Liver (tissue), 8 donors: ENCODE measurements at regions not wholly inside any gene's neighbourhood (a gene's known extent, or its start where the extent isn't known, plus 50 kb on each side); places are given as distances from the start of the nearest gene placed in this dataset.

ENCODE experiments used
- DNase-seq: peaks from one replicate; pipeline ENCODE4 v3.0.0-alpha.2; 2017; ENCODE audit warnings: low spot score
- H3K27ac ChIP-seq, 2 donors: one replicate each; pipeline ENCODE4 v1.7.0; 2013; ENCODE audit warnings: inconsistent platforms in 2 of 2, low read length in 2 of 2, control low read depth in 1 of 2, low read depth in 1 of 2, mild to moderate bottlenecking in 1 of 2
- H3K27me3 ChIP-seq, 4 donors: one replicate each; pipeline versions ENCODE4 v1.6.1 to v1.7.0; 2013; ENCODE audit warnings: low read length in 3 of 4, inconsistent platforms in 1 of 4, mild to moderate bottlenecking in 1 of 4, moderate library complexity in 1 of 4; ENCODE audit not compliant: control insufficient read depth in 4 of 4, insufficient read depth in 4 of 4
- H3K36me3 ChIP-seq, 4 donors: one replicate each; pipeline versions ENCODE4 v1.6.1 to v1.7.0; 2013; ENCODE audit warnings: low read length in 3 of 4, mild to moderate bottlenecking in 3 of 4, low read depth in 1 of 4, moderate library complexity in 1 of 4; ENCODE audit not compliant: control insufficient read depth in 4 of 4, insufficient read depth in 3 of 4
- H3K4me1 ChIP-seq, 4 donors: one replicate each; pipeline versions ENCODE4 v1.6.1 to v1.7.0; 2013; ENCODE audit warnings: low read length in 3 of 4, mild to moderate bottlenecking in 3 of 4, moderate library complexity in 1 of 4; ENCODE audit not compliant: control insufficient read depth in 4 of 4, insufficient read depth in 4 of 4
- H3K4me3 ChIP-seq, 3 donors: one replicate each; pipeline versions ENCODE4 v1.6.1 to v1.7.0; 2013; ENCODE audit warnings: low read length in 3 of 3, control low read depth in 1 of 3, low read depth in 1 of 3, mild to moderate bottlenecking in 1 of 3
- H3K9ac ChIP-seq, 2 donors: one replicate each; pipeline ENCODE4 v1.7.0; 2013; ENCODE audit warnings: low read length in 2 of 2, mild to moderate bottlenecking in 2 of 2, moderate library complexity in 2 of 2, control low read depth in 1 of 2, low read depth in 1 of 2
- H3K9me3 ChIP-seq, 4 donors: one replicate each; pipeline versions ENCODE4 v1.6.1 to v1.7.0; 2013; ENCODE audit warnings: low read length in 3 of 4; ENCODE audit not compliant: control insufficient read depth in 4 of 4
- EGR1 ChIP-seq, 2 donors: IDR thresholded peaks; 2 replicates each; pipeline ENCODE4 v1.6.1; 2016 to 2018; ENCODE audit warnings: antibody characterized with exemption in 2 of 2, low read depth in 2 of 2
- FOXA1 ChIP-seq: IDR thresholded peaks from 2 replicates; pipeline ENCODE4 v1.6.1; 2016; ENCODE audit warnings: antibody characterized with exemption
- FOXA2 ChIP-seq: IDR thresholded peaks from 2 replicates; pipeline ENCODE4 v1.6.1; 2016; ENCODE audit warnings: antibody characterized with exemption
- GABPA ChIP-seq, 2 donors: IDR thresholded peaks in 1 of 2; conservative IDR thresholded peaks in 1 of 2; 2 replicates each; pipeline ENCODE4 v1.6.1; 2016; ENCODE audit warnings: antibody characterized with exemption in 2 of 2, mild to moderate bottlenecking in 1 of 2, moderate library complexity in 1 of 2
- HNF4A ChIP-seq, 2 donors: conservative IDR thresholded peaks; 2 replicates each; pipeline ENCODE4 v1.6.1; 2016; ENCODE audit warnings: antibody characterized with exemption in 2 of 2, mild to moderate bottlenecking in 2 of 2
- HNF4G ChIP-seq: IDR thresholded peaks from 2 replicates; pipeline ENCODE4 v1.6.1; 2016; ENCODE audit warnings: antibody characterized with exemption
- JUND ChIP-seq, 2 donors: IDR thresholded peaks; 2 replicates each; pipeline ENCODE4 v1.6.1; 2016; ENCODE audit warnings: antibody characterized with exemption in 2 of 2
- NR2F2 ChIP-seq: IDR thresholded peaks from 2 replicates; pipeline ENCODE4 v1.6.1; 2016; ENCODE audit warnings: antibody characterized with exemption
- RAD21 ChIP-seq, 2 donors: IDR thresholded peaks; 2 replicates each; pipeline ENCODE4 v1.6.1; 2016; ENCODE audit warnings: antibody characterized with exemption in 2 of 2, mild to moderate bottlenecking in 2 of 2
- RXRA ChIP-seq, 2 donors: IDR thresholded peaks; 2 replicates each; pipeline ENCODE4 v1.6.1; 2017 to 2018; ENCODE audit warnings: antibody characterized with exemption in 2 of 2, mild to moderate bottlenecking in 1 of 2
- SP1 ChIP-seq: IDR thresholded peaks from 2 replicates; pipeline ENCODE4 v1.6.1; 2018; ENCODE audit warnings: antibody characterized with exemption, mild to moderate bottlenecking
- TAF1 ChIP-seq: conservative IDR thresholded peaks from 2 replicates; pipeline ENCODE4 v1.6.1; 2016; ENCODE audit warnings: antibody characterized with exemption, mild to moderate bottlenecking
- YY1 ChIP-seq: IDR thresholded peaks from 2 replicates; pipeline ENCODE4 v1.6.1; 2016; ENCODE audit warnings: antibody characterized with exemption, mild to moderate bottlenecking
- WGBS: extraction: QIAGEN DNeasy Blood & Tissue Kit; methylation state at CpG from one replicate; pipeline ENCODE4 v1.1.7; 2013; 5-methylcytosine and 5-hydroxymethylcytosine counted together
- TF ChIP-seq, protein P1 (sequence below): IDR thresholded peaks from 2 replicates; pipeline ENCODE4 v1.6.1; 2016; ENCODE audit warnings: antibody characterized with exemption
- TF ChIP-seq, protein P2 (sequence below): IDR thresholded peaks from 2 replicates; pipeline ENCODE4 v1.6.1; 2016; ENCODE audit warnings: antibody characterized with exemption
- TF ChIP-seq, protein P3 (sequence below): IDR thresholded peaks from 2 replicates; pipeline ENCODE4 v1.6.1; 2016; ENCODE audit warnings: antibody characterized with exemption
- TF ChIP-seq, protein P4 (sequence below): fragments of 150-350 bp; IDR thresholded peaks from 2 replicates; pipeline ENCODE4 v1.5.1; 2017; ENCODE audit warnings: improper control_type of control experiment, low read depth, low read length; ENCODE audit not compliant: missing input control
- donor health status: healthy.
- donor health status: healthy.
- donor health status: healthy.
- donor health status: healthy.
- donor health status: healthy.

DNA sequence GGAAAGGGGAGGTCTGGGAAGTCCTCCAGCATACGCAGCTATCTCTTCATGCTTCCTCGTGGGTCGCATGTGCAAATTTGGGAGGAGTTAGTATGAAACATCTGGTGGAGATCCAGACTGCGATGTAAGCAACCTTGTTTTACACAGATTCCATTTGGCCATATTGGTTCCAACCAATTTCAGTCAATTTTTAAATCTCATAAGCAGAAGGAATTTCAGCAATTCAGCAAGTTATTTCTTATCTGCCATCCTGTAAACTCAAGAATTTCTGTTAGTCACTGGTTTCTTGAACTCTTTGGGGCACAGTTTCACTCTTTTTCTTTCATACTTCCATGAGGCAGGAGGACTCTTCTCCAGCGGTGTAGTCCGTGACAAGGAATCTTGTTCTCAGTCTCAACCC lies 130.4 kb upstream of the CLINT1 start:
- Histone ChIP-seq H3K27me3 (no peaks in the 10 kb centered on the region), H3K4me1 (no peaks in the 10 kb centered on the region), H3K27ac (no peak overlapping the region), H3K36me3 (no peaks in the 10 kb centered on the region), H3K9ac (no peak overlapping the region), H3K9me3 (no peaks in the 10 kb centered on the region), H3K4me3 (no peak overlapping the region)
- no peak for DNase-seq
- WGBS = 87% methylated on average over 6 of the region's 6 CpGs
- no peak for TF ChIP-seq FOXA1
- TF ChIP-seq, protein P1, sequence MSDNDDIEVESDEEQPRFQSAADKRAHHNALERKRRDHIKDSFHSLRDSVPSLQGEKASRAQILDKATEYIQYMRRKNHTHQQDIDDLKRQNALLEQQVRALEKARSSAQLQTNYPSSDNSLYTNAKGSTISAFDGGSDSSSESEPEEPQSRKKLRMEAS = no peak
- TF ChIP-seq FOXA2 = no peak

DNA sequence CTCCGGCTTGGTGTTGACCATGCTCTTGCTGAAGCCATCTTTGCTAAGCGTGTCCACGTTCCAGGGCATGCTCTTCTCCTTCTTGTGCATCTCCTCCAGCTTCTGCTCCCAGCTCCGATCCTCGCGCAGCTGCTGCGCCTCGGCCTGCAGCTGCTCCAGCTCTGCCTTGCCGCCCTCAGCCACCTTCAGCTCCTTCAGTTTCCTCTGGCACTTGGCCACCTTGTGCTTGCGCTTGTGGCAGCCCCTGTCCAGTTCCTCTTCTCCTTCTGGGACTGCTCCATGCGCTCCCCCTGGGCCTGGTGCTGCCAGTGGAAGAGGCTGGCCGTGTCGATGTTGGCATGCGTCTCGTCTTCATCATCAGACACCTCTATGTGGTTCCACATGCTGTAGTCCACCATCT lies 128.3 kb upstream of the CLINT1 start:
- Histone ChIP-seq H3K27ac (no peak overlapping the region), H3K4me3 (no peak overlapping the region), H3K27me3 (no peaks in the 10 kb centered on the region), H3K9ac (no peak overlapping the region), H3K36me3 (no peaks in the 10 kb centered on the region), H3K4me1 (no peaks in the 10 kb centered on the region), H3K9me3 (no peaks in the 10 kb centered on the region)
- 96% methylated on average over 15 of the region's 15 CpGs for WGBS
- TF ChIP-seq EGR1 (IDR thresholded peaks at IDR 0.05; ENCODE audit: low read depth in 2 of 2) = no peak
- TF ChIP-seq HNF4A (conservative IDR thresholded peaks at IDR 0.05) = no peak
- TF ChIP-seq, protein P2, sequence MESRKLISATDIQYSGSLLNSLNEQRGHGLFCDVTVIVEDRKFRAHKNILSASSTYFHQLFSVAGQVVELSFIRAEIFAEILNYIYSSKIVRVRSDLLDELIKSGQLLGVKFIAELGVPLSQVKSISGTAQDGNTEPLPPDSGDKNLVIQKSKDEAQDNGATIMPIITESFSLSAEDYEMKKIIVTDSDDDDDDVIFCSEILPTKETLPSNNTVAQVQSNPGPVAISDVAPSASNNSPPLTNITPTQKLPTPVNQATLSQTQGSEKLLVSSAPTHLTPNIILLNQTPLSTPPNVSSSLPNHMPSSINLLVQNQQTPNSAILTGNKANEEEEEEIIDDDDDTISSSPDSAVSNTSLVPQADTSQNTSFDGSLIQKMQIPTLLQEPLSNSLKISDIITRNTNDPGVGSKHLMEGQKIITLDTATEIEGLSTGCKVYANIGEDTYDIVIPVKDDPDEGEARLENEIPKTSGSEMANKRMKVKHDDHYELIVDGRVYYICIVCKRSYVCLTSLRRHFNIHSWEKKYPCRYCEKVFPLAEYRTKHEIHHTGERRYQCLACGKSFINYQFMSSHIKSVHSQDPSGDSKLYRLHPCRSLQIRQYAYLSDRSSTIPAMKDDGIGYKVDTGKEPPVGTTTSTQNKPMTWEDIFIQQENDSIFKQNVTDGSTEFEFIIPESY = no peak
- no peak for TF ChIP-seq JUND (IDR thresholded peaks at IDR 0.05)
- TF ChIP-seq, protein P3, sequence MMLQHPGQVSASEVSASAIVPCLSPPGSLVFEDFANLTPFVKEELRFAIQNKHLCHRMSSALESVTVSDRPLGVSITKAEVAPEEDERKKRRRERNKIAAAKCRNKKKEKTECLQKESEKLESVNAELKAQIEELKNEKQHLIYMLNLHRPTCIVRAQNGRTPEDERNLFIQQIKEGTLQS = no peak
- no peak for TF ChIP-seq TAF1
- DNase-seq = no peak

DNA sequence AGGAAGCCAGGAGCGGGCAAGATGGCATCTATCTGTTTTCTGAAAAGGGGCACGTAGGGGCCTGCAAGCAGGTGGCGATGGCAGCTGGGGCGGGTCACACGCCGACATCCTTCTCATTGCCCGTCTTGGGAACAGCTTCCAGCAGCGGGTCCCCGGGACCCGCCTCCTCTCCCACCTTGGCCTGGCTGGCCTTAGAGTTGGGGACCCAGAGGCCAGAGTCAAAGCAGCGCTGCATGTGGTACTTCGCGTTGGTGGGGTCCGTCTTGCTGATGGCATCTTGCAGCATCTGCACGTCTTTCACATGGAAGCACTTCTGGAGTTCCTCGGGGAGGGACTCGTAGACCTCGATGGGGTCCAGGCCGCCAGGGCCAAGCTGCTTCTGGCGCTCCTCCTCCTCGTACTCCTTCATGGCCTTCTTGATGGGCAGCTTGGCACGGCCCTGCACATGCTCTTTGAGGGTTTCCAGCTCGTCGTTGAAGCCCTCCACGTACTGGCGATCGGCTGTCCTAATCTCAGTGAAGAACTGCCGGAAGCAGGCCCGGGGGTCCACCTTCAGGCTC lies 127.6 kb upstream of the CLINT1 start:
- TF ChIP-seq RXRA (IDR thresholded peaks at IDR 0.05) (no peak), HNF4A (conservative IDR thresholded peaks at IDR 0.05) (no peak), GABPA (IDR thresholded peaks at IDR 0.05 in 1 of 2, conservative IDR thresholded peaks at IDR 0.05 in 1 of 2) (no peak), FOXA1 (no peak), FOXA2 (no peak), YY1 (no peak), EGR1 (IDR thresholded peaks at IDR 0.05; ENCODE audit: low read depth in 2 of 2) (no peak), SP1 (no peak), TAF1 (no peak), NR2F2 (no peak), JUND (IDR thresholded peaks at IDR 0.05) (no peak), RAD21 (IDR thresholded peaks at IDR 0.05) (no peak), HNF4G (no peak)
- TF ChIP-seq, protein P2 = no peak
- TF ChIP-seq, protein P4, sequence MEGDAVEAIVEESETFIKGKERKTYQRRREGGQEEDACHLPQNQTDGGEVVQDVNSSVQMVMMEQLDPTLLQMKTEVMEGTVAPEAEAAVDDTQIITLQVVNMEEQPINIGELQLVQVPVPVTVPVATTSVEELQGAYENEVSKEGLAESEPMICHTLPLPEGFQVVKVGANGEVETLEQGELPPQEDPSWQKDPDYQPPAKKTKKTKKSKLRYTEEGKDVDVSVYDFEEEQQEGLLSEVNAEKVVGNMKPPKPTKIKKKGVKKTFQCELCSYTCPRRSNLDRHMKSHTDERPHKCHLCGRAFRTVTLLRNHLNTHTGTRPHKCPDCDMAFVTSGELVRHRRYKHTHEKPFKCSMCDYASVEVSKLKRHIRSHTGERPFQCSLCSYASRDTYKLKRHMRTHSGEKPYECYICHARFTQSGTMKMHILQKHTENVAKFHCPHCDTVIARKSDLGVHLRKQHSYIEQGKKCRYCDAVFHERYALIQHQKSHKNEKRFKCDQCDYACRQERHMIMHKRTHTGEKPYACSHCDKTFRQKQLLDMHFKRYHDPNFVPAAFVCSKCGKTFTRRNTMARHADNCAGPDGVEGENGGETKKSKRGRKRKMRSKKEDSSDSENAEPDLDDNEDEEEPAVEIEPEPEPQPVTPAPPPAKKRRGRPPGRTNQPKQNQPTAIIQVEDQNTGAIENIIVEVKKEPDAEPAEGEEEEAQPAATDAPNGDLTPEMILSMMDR = no peak
- TF ChIP-seq, protein P3 = no peak
- TF ChIP-seq, protein P1 = no peak
- H3K4me1 ChIP-seq = no peaks in the 10 kb centered on the region
- no peak overlapping the region for H3K4me3 ChIP-seq
- WGBS = 96% methylated on average over 29 of the region's 29 CpGs
- H3K27ac ChIP-seq = no peak overlapping the region
- no peaks in the 10 kb centered on the region for H3K36me3 ChIP-seq
- H3K9me3 ChIP-seq = no peaks in the 10 kb centered on the region
- no peaks in the 10 kb centered on the region for H3K27me3 ChIP-seq
- H3K9ac ChIP-seq = no peak overlapping the region
- no peak for DNase-seq
